AG10803 (cell line): ENCODE measurements at regions not wholly inside any gene's neighbourhood (a gene's known extent, or its start where the extent isn't known, plus 50 kb on each side); places are given as distances from the start of the nearest gene placed in this dataset.

Source experiments
- DNase-seq: peaks from one replicate; pipeline ENCODE4 v3.0.0; 2010; ENCODE audit warnings: low read depth
- H3K4me3 ChIP-seq: 2 replicates; pipeline ENCODE4 v1.5.1; 2011; ENCODE audit warnings: mild to moderate bottlenecking, low read length, control low read depth
- CTCF ChIP-seq: conservative IDR thresholded peaks from 2 replicates; pipeline ENCODE4 v1.5.1; 2011; ENCODE audit warnings: mild to moderate bottlenecking, low read length, control low read depth, inconsistent platforms

DNA sequence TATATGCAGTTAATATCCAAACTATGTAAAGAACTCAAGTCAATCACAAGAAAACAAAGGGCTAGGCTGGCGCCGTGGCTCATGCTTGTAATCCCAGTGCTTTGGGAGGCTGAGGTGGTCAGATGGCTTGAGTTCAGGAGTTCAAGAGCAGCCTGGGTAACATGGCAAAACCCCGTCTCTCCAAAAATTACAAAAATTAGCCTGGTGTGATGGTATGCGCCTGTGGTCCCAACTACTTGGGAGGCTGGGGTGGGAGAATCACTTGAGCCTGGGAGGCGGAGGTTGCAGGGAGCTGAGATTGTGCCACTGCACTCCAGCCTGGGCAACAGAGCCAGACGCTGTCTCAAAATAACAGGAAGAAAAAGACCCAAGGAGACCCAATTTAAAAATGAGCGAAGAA is 91.9 kb upstream of the ALKAL2 start:
- no peak for DNase-seq
- H3K4me3 ChIP-seq = no peak overlapping the region
- no peak for TF ChIP-seq CTCF

- H3K4me3 ChIP-seq = no peak overlapping the region
- no peak for DNase-seq
- TF ChIP-seq CTCF = no peak
Observed at GRCh38 chr2:378364-378763, 90.5 kb upstream of the ALKAL2 start.

DNA sequence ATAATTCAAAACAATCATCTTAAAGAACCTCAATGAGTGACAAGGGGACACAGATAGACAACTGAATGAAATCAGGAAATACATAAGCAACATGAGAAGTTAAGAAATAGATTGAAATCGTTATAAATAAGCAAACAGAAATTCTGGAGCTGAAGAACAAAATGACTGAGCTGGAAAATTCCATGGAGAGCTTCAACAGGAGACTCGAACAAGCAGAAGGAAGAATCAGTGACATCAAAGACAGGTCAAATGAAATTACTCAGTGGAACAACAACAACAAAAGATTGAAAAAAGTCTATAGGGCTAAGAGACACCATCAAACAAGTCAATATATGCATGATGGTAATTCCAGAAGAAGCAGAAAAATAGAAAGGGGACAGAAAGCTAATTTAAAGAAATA is 89.5 kb upstream of the ALKAL2 start:
- DNase-seq = no peak
- no peak overlapping the region for H3K4me3 ChIP-seq
- TF ChIP-seq CTCF = no peak

GRCh38 chr2:375956-376307 is 88.0 kb upstream of the ALKAL2 start:
- DNase-seq = no peak
- TF ChIP-seq CTCF = no peak
- no peak overlapping the region for H3K4me3 ChIP-seq

- no peak overlapping the region for H3K4me3 ChIP-seq
- TF ChIP-seq CTCF = no peak
- no peak for DNase-seq
Observed at GRCh38 chr2:375270-375955, 87.5 kb upstream of the ALKAL2 start.

DNA sequence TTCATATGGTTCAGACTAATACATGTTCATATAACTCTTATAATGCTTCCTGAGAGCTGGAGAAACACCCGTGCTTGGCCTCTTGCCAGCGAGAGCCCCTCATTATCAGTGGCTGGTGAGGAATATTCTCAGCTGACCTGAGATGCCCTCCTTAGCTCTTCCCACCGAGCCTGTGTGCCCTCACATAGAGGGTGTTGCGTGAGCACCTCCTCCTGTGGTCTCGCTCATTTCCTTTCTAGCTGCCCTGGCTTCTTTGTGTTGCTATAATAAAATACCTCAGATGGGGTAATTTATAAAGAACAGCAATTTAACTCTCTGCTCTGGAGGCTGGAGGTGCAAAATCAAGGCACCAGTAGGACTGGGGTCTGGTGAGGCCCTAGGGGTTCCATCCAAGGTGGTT is 80.5 kb upstream of the ALKAL2 start:
- no peak for DNase-seq
- no peak for TF ChIP-seq CTCF
- no peak overlapping the region for H3K4me3 ChIP-seq

- no peak for TF ChIP-seq CTCF
- no peak overlapping the region for H3K4me3 ChIP-seq
- DNase-seq = no peak
Observed at GRCh38 chr2:367246-367645, 79.4 kb upstream of the ALKAL2 start.
